ENCODE measurements at regions not wholly inside any gene's neighbourhood (a gene's known extent, or its start where the extent isn't known, plus 50 kb on each side); places are given as distances from the start of the nearest gene placed in this dataset.

DNA sequence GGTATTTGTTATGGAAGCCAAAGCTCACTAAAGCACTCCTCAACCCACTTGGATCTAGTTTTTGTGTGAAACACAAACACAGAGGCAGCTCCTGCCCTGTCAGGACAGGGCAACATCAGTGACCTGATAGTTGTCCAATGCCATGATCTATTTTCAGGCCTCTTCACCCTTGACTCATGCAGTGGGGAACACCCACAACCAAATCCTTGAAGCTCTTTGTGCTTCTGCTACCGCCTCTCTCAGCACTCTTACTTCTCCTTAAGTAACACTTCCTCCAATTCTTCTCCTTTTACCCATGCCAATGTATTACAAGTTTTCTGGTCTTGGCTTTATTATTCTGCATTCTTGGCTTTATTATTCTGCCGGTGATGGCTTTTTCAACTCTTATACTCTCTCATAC lies 425.3 kb downstream of the INHBA start:
- TF ChIP-seq, protein P1, sequence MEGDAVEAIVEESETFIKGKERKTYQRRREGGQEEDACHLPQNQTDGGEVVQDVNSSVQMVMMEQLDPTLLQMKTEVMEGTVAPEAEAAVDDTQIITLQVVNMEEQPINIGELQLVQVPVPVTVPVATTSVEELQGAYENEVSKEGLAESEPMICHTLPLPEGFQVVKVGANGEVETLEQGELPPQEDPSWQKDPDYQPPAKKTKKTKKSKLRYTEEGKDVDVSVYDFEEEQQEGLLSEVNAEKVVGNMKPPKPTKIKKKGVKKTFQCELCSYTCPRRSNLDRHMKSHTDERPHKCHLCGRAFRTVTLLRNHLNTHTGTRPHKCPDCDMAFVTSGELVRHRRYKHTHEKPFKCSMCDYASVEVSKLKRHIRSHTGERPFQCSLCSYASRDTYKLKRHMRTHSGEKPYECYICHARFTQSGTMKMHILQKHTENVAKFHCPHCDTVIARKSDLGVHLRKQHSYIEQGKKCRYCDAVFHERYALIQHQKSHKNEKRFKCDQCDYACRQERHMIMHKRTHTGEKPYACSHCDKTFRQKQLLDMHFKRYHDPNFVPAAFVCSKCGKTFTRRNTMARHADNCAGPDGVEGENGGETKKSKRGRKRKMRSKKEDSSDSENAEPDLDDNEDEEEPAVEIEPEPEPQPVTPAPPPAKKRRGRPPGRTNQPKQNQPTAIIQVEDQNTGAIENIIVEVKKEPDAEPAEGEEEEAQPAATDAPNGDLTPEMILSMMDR (IDR thresholded peaks at IDR 0.05), result no peak
- no peak for TF ChIP-seq POLR2A (IDR thresholded peaks at IDR 0.05)
